ENCODE measurements at regions not wholly inside any gene's neighbourhood (a gene's known extent, or its start where the extent isn't known, plus 50 kb on each side); places are given as distances from the start of the nearest gene placed in this dataset.

DNA sequence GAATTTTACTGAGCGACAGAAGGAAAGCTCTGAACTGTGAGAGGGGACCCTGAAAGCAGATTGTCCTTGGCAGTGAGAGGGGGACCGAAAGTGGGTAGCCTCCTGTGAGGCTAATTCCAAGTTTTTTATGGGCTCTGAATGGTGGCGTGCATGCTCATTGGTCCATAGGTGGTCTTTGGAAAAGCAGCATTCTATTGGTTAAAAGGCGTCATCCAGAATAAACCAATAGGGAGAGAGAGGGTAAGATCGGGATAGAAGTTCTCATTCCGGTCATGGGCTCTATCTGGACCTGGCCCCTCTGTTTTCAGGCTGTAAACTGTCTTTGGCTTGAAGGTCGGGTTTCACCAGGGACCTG is 539.8 kb upstream of the PCDH9 start:
- CTCF ChIA-PET = no interaction called here
- Histone ChIP-seq H3K4me1 (ENCODE audit: control insufficient read depth, insufficient read depth, low read length) (no peaks in the 10 kb centered on the region), H3K27ac (ENCODE audit: low read length) (no peak overlapping the region), H3K4me3 (ENCODE audit: low read depth in 2 of 2, low read length in 2 of 2) (no peak overlapping the region), H3K9me3 (ENCODE audit: control insufficient read depth, insufficient read depth, low read depth, low read length) (no peaks in the 10 kb centered on the region), H3K36me3 (ENCODE audit: control insufficient read depth, insufficient read depth, low read length) (no peaks in the 10 kb centered on the region), H3K27me3 (ENCODE audit: control insufficient read depth, insufficient read depth, low read length) (no peaks in the 10 kb centered on the region)
- POLR2A ChIA-PET = no interaction called here
- no peak for ATAC-seq
- no peak for DNase-seq (ENCODE audit: low read depth, low spot score)
- no TSS peak for BruUV-seq (replicated peaks)
- TF ChIP-seq SIN3A (IDR thresholded peaks at IDR 0.05; ENCODE audit: borderline replicate concordance, insufficient read depth, low read depth, low read length) (no peak), POLR2AphosphoS5 (IDR thresholded peaks at IDR 0.05; ENCODE audit: low read depth, low read length) (no peak), TCF7L2 (IDR thresholded peaks at IDR 0.05; ENCODE audit: low read depth, low read length) (no peak)
- TF ChIP-seq, protein P1, sequence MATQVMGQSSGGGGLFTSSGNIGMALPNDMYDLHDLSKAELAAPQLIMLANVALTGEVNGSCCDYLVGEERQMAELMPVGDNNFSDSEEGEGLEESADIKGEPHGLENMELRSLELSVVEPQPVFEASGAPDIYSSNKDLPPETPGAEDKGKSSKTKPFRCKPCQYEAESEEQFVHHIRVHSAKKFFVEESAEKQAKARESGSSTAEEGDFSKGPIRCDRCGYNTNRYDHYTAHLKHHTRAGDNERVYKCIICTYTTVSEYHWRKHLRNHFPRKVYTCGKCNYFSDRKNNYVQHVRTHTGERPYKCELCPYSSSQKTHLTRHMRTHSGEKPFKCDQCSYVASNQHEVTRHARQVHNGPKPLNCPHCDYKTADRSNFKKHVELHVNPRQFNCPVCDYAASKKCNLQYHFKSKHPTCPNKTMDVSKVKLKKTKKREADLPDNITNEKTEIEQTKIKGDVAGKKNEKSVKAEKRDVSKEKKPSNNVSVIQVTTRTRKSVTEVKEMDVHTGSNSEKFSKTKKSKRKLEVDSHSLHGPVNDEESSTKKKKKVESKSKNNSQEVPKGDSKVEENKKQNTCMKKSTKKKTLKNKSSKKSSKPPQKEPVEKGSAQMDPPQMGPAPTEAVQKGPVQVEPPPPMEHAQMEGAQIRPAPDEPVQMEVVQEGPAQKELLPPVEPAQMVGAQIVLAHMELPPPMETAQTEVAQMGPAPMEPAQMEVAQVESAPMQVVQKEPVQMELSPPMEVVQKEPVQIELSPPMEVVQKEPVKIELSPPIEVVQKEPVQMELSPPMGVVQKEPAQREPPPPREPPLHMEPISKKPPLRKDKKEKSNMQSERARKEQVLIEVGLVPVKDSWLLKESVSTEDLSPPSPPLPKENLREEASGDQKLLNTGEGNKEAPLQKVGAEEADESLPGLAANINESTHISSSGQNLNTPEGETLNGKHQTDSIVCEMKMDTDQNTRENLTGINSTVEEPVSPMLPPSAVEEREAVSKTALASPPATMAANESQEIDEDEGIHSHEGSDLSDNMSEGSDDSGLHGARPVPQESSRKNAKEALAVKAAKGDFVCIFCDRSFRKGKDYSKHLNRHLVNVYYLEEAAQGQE (IDR thresholded peaks at IDR 0.05; ENCODE audit: insufficient read depth in 1 of 2, low read depth in 2 of 2, low read length in 1 of 2) = no peak
- TF ChIP-seq, protein P2, sequence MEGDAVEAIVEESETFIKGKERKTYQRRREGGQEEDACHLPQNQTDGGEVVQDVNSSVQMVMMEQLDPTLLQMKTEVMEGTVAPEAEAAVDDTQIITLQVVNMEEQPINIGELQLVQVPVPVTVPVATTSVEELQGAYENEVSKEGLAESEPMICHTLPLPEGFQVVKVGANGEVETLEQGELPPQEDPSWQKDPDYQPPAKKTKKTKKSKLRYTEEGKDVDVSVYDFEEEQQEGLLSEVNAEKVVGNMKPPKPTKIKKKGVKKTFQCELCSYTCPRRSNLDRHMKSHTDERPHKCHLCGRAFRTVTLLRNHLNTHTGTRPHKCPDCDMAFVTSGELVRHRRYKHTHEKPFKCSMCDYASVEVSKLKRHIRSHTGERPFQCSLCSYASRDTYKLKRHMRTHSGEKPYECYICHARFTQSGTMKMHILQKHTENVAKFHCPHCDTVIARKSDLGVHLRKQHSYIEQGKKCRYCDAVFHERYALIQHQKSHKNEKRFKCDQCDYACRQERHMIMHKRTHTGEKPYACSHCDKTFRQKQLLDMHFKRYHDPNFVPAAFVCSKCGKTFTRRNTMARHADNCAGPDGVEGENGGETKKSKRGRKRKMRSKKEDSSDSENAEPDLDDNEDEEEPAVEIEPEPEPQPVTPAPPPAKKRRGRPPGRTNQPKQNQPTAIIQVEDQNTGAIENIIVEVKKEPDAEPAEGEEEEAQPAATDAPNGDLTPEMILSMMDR (IDR thresholded peaks at IDR 0.05) = no peak
- intact Hi-C loops (cut with micrococcal nuclease; ENCODE audit: unreplicated experiment) = no loop called here
- in situ Hi-C loops (cut with HindIII; ENCODE audit: low pct_unique_long_range_greater_than_20kb, low sequenced_read_pairs) = no loop called here

DNA sequence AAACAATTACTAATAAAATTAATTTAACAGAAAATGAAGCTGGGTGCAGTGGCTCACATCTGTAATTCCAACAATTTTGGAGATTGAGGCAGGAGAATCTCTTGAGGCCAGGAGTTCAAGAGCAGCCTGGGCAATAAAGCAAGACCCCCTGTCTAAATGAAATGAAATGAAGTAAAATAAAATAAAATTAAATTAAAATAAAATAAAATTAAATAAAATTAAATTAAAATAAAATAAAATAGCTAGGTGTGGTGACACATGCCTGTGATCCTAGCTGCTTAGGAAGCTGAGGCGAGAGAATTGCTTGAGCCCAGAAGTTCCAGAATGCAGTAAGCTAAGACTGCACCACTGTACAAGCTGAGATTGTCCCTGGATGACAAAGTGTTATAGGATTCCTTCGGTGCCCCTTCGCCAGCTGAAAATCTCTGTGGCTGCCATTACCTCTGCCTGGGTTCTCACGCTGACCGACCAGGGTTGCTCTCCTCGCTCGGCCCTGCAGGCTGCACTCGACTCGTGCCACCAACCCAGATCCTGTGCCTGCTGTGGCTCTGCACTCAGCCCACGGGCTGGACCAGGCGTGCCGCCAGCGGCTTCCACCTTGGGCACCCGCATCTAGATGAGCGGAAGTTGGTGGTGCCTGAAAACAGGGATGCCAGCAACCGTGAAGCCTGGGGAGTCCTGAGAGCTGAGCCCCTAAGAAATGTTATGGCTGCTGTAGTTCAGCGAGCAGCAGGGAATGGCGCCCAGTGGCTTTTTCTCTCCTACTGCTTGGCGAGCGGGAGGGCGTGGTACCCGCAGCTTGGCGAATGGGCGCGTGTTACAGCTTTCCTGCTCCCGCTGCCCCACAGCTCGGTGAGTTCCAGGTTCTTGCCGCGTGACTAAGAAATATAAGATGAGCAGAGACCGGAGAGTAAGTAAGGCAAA is 539.2 kb upstream of the PCDH9 start:
- TF ChIP-seq, protein P1 (IDR thresholded peaks at IDR 0.05; ENCODE audit: insufficient read depth in 1 of 2, low read depth in 2 of 2, low read length in 1 of 2) = no peak
- Histone ChIP-seq H3K27me3 (ENCODE audit: control insufficient read depth, insufficient read depth, low read length) (no peaks in the 10 kb centered on the region), H3K27ac (ENCODE audit: low read length) (no peak overlapping the region), H3K4me1 (ENCODE audit: control insufficient read depth, insufficient read depth, low read length) (no peaks in the 10 kb centered on the region), H3K9me3 (ENCODE audit: control insufficient read depth, insufficient read depth, low read depth, low read length) (no peaks in the 10 kb centered on the region), H3K4me3 (ENCODE audit: low read depth in 2 of 2, low read length in 2 of 2) (no peak overlapping the region), H3K36me3 (ENCODE audit: control insufficient read depth, insufficient read depth, low read length) (no peaks in the 10 kb centered on the region)
- POLR2A ChIA-PET = no interaction called here
- no peak for ATAC-seq
- intact Hi-C loops (cut with micrococcal nuclease; ENCODE audit: unreplicated experiment) = no loop called here
- in situ Hi-C loops (cut with HindIII; ENCODE audit: low pct_unique_long_range_greater_than_20kb, low sequenced_read_pairs) = no loop called here
- no TSS peak for BruUV-seq (replicated peaks)
- CTCF ChIA-PET = no interaction called here
- no peak for DNase-seq (ENCODE audit: low read depth, low spot score)
